DOHH2 (cell line): ENCODE measurements at regions not wholly inside any gene's neighbourhood (a gene's known extent, or its start where the extent isn't known, plus 50 kb on each side); places are given as distances from the start of the nearest gene placed in this dataset.

Experiments used
- H3F3A ChIP-seq: fragments of 200-600 bp; sonication (generic), shearing (Covaris generic); 2 replicates; pipeline ENCODE4 v1.6.0; 2016; ENCODE audit warnings: antibody characterized with exemption, mild to moderate bottlenecking; ENCODE audit not compliant: control insufficient read depth, insufficient read depth
- H3K27ac ChIP-seq: fragments of 200-600 bp; sonication (generic); 2 replicates; pipeline ENCODE4 v1.5.1; 2014; ENCODE audit warnings: low read depth, mild to moderate bottlenecking, low read length, moderate library complexity
- H3K27me3 ChIP-seq: fragments of 200-600 bp; sonication (generic); 2 replicates; pipeline ENCODE4 v1.6.1; 2014; ENCODE audit warnings: mild to moderate bottlenecking, low read length, mixed read lengths; ENCODE audit not compliant: control insufficient read depth
- H3K36me3 ChIP-seq: fragments of 200-600 bp; sonication (generic); 2 replicates; pipeline ENCODE4 v1.6.1; 2014; ENCODE audit warnings: mild to moderate bottlenecking, low read length, moderate library complexity, mixed read lengths; ENCODE audit not compliant: control insufficient read depth
- H3K4me1 ChIP-seq: fragments of 200-600 bp; sonication (generic); 2 replicates; pipeline ENCODE4 v1.6.1; 2014; ENCODE audit warnings: mild to moderate bottlenecking, low read length, mixed read lengths; ENCODE audit not compliant: control insufficient read depth
- H3K4me2 ChIP-seq: fragments of 200-600 bp; sonication (generic); 2 replicates; pipeline ENCODE4 v1.6.0; 2014; ENCODE audit warnings: mild to moderate bottlenecking, low read length, moderate library complexity
- H3K4me3 ChIP-seq: fragments of 200-600 bp; sonication (generic); 2 replicates; pipeline ENCODE4 v1.5.1; 2014; ENCODE audit warnings: mild to moderate bottlenecking, low read length, mixed read lengths
- H3K79me2 ChIP-seq: fragments of 200-600 bp; sonication (generic); 2 replicates; pipeline ENCODE4 v1.6.1; 2014; ENCODE audit warnings: mild to moderate bottlenecking, low read length, mixed read lengths; ENCODE audit not compliant: control insufficient read depth
- H3K9me2 ChIP-seq: fragments of 200-600 bp; sonication (generic); replicated peaks from 2 replicates; pipeline ENCODE4 v1.6.1; 2014; ENCODE audit warnings: mild to moderate bottlenecking, low read length, mixed read lengths; ENCODE audit not compliant: control insufficient read depth
- H3K9me3 ChIP-seq: fragments of 200-600 bp; sonication (generic); 2 replicates; pipeline ENCODE4 v1.6.1; 2014; ENCODE audit warnings: antibody characterized with exemption, low read length, mixed read lengths; ENCODE audit not compliant: control insufficient read depth, insufficient read depth
- H4K20me1 ChIP-seq: fragments of 200-600 bp; sonication (generic); 2 replicates; pipeline ENCODE4 v1.6.0; 2014; ENCODE audit warnings: low read depth, mild to moderate bottlenecking, antibody characterized with exemption, low read length, moderate library complexity; ENCODE audit not compliant: control insufficient read depth, insufficient read depth
- EZH2phosphoT487 ChIP-seq: fragments of 200-600 bp; sonication (generic); IDR thresholded peaks from 2 replicates; pipeline ENCODE4 v1.6.1; 2017; ENCODE audit warnings: borderline replicate concordance, mild to moderate bottlenecking, antibody characterized with exemption, low read length, moderate library complexity, mixed read lengths
- TF ChIP-seq, protein P1 (sequence below): fragments of 200-600 bp; sonication (generic); IDR thresholded peaks from one replicate; pipeline ENCODE4 v1.5.1; 2014; ENCODE audit warnings: antibody characterized with exemption, mild to moderate bottlenecking, low read depth, low read length; ENCODE audit not compliant: poor library complexity, severe bottlenecking

DNA sequence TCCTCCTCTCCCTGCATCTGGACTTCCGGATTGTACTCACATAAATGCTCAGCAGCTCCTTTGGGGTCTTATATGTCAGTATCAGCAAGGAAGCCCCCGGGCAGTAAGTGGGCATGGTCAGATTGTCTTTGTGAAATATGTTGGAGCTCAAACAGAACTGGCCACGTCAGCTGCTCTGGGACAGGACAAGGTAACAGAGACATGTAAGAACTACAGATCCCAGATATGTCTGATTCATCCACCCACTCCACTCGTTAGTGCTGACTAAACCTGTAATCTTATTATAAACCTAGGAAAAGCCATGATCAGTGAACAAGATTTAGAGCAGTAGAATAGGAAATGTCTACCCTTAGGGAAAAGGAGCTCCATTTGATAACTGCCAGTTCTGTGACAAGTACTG, 561.8 kb downstream of the CETN3 start:
- Histone ChIP-seq H3K36me3 (no peaks in the 10 kb centered on the region), H3K4me2 (no peak overlapping the region), H3K79me2 (no peaks in the 10 kb centered on the region), H3K27me3 (no peaks in the 10 kb centered on the region), H3K27ac (no peak overlapping the region), H4K20me1 (no peaks in the 10 kb centered on the region), H3K4me3 (no peak overlapping the region), H3K9me3 (no peaks in the 10 kb centered on the region), H3F3A (no peaks in the 10 kb centered on the region), H3K9me2 (no peaks in the 10 kb centered on the region), H3K4me1 (no peaks in the 10 kb centered on the region)
- TF ChIP-seq, protein P1, sequence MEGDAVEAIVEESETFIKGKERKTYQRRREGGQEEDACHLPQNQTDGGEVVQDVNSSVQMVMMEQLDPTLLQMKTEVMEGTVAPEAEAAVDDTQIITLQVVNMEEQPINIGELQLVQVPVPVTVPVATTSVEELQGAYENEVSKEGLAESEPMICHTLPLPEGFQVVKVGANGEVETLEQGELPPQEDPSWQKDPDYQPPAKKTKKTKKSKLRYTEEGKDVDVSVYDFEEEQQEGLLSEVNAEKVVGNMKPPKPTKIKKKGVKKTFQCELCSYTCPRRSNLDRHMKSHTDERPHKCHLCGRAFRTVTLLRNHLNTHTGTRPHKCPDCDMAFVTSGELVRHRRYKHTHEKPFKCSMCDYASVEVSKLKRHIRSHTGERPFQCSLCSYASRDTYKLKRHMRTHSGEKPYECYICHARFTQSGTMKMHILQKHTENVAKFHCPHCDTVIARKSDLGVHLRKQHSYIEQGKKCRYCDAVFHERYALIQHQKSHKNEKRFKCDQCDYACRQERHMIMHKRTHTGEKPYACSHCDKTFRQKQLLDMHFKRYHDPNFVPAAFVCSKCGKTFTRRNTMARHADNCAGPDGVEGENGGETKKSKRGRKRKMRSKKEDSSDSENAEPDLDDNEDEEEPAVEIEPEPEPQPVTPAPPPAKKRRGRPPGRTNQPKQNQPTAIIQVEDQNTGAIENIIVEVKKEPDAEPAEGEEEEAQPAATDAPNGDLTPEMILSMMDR = no peak
- TF ChIP-seq EZH2phosphoT487 = no peak

DNA sequence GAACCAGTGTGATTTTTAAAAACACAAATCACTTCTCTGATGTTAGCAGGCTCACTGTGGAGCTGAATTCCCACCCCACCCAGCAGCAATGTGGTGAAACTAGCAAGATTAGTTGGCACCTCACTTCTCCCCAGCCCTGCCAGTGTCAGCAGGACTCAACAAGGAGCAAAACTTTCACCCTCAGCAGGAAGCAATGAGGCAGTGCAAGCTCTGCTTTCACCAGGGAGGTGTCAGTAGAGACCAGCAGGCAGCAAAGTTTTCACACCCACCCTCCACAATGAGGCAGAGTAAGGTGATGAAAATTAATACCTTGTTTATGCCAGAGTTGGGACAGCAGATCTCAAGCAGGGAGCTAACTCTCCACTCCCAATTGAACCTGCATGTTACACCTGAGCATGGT, 565.0 kb downstream of the CETN3 start:
- Histone ChIP-seq H3K27me3 (no peaks in the 10 kb centered on the region), H3K9me3 (no peaks in the 10 kb centered on the region), H3K27ac (no peak overlapping the region), H4K20me1 (no peaks in the 10 kb centered on the region), H3K9me2 (no peaks in the 10 kb centered on the region), H3K36me3 (no peaks in the 10 kb centered on the region), H3K79me2 (no peaks in the 10 kb centered on the region), H3K4me1 (0 out of 2 replicates have a peak, but pooled peaks cover 2% of the 10 kb centered on the region), H3F3A (no peaks in the 10 kb centered on the region), H3K4me2 (no peak overlapping the region), H3K4me3 (no peak overlapping the region)
- TF ChIP-seq, protein P1 = no peak
- no peak for TF ChIP-seq EZH2phosphoT487

DNA sequence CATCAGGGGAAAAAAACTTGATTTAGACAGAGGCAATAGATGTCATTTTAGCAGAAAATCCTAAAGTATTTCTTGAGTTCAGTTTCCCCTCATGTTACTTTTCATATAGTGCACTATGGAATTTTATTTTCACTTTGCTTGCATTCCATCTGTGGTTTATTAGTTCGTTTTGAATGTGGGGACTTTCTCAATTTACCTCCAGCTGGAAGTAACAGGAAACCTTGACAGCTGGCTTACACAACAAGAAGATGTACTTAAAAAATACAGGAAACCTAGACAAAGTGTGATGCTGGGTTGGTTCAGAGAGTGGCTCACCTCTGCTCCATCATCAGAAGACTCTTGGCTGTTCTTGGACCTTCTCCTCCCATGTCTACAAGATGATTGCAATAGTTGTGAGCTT, 567.0 kb downstream of the CETN3 start:
- Histone ChIP-seq H3K4me1 (0 out of 2 replicates have a peak, but pooled peaks cover 2% of the 10 kb centered on the region), H3K4me2 (no peak overlapping the region), H3K36me3 (no peaks in the 10 kb centered on the region), H3K27me3 (no peaks in the 10 kb centered on the region), H3K9me2 (no peaks in the 10 kb centered on the region), H3K4me3 (no peak overlapping the region), H3K9me3 (no peaks in the 10 kb centered on the region), H3K79me2 (no peaks in the 10 kb centered on the region), H3K27ac (no peak overlapping the region), H3F3A (no peaks in the 10 kb centered on the region), H4K20me1 (no peaks in the 10 kb centered on the region)
- TF ChIP-seq EZH2phosphoT487 = no peak
- TF ChIP-seq, protein P1 = no peak
